Mesodermal cell (in vitro differentiated cells): ENCODE measurements at regions not wholly inside any gene's neighbourhood (a gene's known extent, or its start where the extent isn't known, plus 50 kb on each side); places are given as distances from the start of the nearest gene placed in this dataset.

Experiments used
- H3K27ac ChIP-seq: 2 replicates; pipeline ENCODE4 v1.7.0; 2013; ENCODE audit warnings: mild to moderate bottlenecking, low read depth, low read length, moderate library complexity; ENCODE audit not compliant: severe bottlenecking
- H3K36me3 ChIP-seq: 2 replicates; pipeline ENCODE4 v1.7.1; 2013; ENCODE audit warnings: mild to moderate bottlenecking, low read length, moderate library complexity; ENCODE audit not compliant: control insufficient read depth, insufficient read depth
- H3K4me1 ChIP-seq: one replicate; pipeline ENCODE4 v1.7.1; 2013; ENCODE audit warnings: mild to moderate bottlenecking, low read length; ENCODE audit not compliant: insufficient read depth, control insufficient read depth, poor library complexity, severe bottlenecking
- H3K4me3 ChIP-seq: 2 replicates; pipeline ENCODE4 v1.7.0; 2013; ENCODE audit warnings: low read length, control low read depth, mild to moderate bottlenecking; ENCODE audit not compliant: insufficient read depth, poor library complexity, severe bottlenecking; ENCODE audit errors: extremely low read depth
- H3K9me3 ChIP-seq: 2 replicates; pipeline ENCODE4 v1.7.1; 2013; ENCODE audit warnings: mild to moderate bottlenecking, low read length, moderate library complexity; ENCODE audit not compliant: control insufficient read depth
- WGBS, 2 experiments: methylation state at CpG; one replicate each; pipeline ENCODE4 v1.1.5; 2013; ENCODE audit warnings: missing lambda C conversion rate in 2 of 2; ENCODE audit not compliant: insufficient coverage in 2 of 2; 5-methylcytosine and 5-hydroxymethylcytosine counted together

DNA sequence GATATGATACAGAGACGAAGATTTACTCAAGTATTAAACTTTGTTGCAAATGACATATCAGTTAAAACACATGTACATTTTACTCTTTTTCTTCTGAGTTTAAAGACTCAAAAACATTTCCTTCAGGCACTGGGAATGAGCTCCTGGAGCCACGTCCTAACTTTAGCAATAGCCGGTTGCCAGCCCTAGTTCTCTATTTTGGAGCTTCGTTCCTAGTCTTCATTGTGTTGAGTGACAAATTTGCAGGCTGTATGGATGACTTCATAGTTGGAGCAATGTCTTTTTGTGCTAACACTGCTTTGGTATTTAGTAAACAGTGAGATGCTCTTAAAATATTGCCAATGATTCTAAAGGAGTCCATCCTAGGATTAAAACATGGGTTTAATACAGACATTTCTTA is 190.9 kb downstream of the FAT4 start:
- WGBS, 2 experiments = 100% methylated on average over 2 of the region's 4 CpGs; no CpG with 5 or more reads in 1 of the 2 experiments
- no peaks in the 10 kb centered on the region for H3K36me3 ChIP-seq
- no peak overlapping the region for H3K27ac ChIP-seq
- H3K9me3 ChIP-seq = no peaks in the 10 kb centered on the region
- no peak overlapping the region for H3K4me3 ChIP-seq
- H3K4me1 ChIP-seq = no peaks in the 10 kb centered on the region

DNA sequence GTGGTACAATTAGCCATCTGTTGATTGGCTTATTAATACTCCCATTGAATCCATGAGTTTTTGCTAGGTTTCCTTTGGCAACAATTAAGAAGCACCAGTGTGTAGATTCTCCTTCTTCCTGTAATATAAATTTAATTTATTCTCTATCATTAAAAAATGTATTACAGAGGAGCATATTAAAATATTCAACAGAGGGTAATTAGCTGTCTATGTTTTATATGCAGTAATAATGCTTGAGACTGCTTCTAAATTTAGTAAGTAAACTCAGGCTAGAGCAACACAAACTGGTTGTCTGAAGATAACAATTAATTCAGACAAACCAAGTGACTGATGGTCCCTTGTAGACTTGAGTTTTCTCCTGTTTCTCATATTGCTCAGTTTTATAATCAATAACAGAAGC is 192.4 kb downstream of the FAT4 start:
- Histone ChIP-seq H3K4me3 (no peak overlapping the region), H3K27ac (no peak overlapping the region), H3K4me1 (no peaks in the 10 kb centered on the region), H3K36me3 (no peaks in the 10 kb centered on the region), H3K9me3 (no peaks in the 10 kb centered on the region)

- Histone ChIP-seq H3K4me1 (no peaks in the 10 kb centered on the region), H3K4me3 (no peak overlapping the region), H3K9me3 (no peaks in the 10 kb centered on the region), H3K27ac (no peak overlapping the region), H3K36me3 (no peaks in the 10 kb centered on the region)
- 75 to 80% methylated on average over 3 of the region's 3 CpGs for WGBS, 2 experiments
Observed at GRCh38 chr4:125511715-125512114, 197.0 kb downstream of the FAT4 start.

GRCh38 chr4:125515016-125515415 is 200.3 kb downstream of the FAT4 start:
- Histone ChIP-seq H3K27ac (no peak overlapping the region), H3K4me3 (no peak overlapping the region), H3K4me1 (no peaks in the 10 kb centered on the region), H3K9me3 (no peaks in the 10 kb centered on the region), H3K36me3 (no peaks in the 10 kb centered on the region)
- 90% methylated on average over 1 of the region's 1 CpG; no CpG with 5 or more reads in 1 of the 2 experiments for WGBS, 2 experiments

- Histone ChIP-seq H3K36me3 (no peaks in the 10 kb centered on the region), H3K9me3 (no peaks in the 10 kb centered on the region), H3K27ac (no peak overlapping the region), H3K4me1 (peaks cover 3% of the 10 kb centered on the region), H3K4me3 (no peak overlapping the region)
- WGBS, 2 experiments = no CpG with 5 or more reads among the region's 2 CpGs
Observed at GRCh38 chr4:125517831-125518230, 203.1 kb downstream of the FAT4 start.

GRCh38 chr4:125518281-125518680 is 203.5 kb downstream of the FAT4 start:
- no CpG with 5 or more reads among the region's 1 CpG for WGBS, 2 experiments
- H3K4me3 ChIP-seq = no peak overlapping the region
- no peak overlapping the region for H3K27ac ChIP-seq
- H3K36me3 ChIP-seq = no peaks in the 10 kb centered on the region
- H3K9me3 ChIP-seq = no peaks in the 10 kb centered on the region
- H3K4me1 ChIP-seq = peaks cover 3% of the 10 kb centered on the region

DNA sequence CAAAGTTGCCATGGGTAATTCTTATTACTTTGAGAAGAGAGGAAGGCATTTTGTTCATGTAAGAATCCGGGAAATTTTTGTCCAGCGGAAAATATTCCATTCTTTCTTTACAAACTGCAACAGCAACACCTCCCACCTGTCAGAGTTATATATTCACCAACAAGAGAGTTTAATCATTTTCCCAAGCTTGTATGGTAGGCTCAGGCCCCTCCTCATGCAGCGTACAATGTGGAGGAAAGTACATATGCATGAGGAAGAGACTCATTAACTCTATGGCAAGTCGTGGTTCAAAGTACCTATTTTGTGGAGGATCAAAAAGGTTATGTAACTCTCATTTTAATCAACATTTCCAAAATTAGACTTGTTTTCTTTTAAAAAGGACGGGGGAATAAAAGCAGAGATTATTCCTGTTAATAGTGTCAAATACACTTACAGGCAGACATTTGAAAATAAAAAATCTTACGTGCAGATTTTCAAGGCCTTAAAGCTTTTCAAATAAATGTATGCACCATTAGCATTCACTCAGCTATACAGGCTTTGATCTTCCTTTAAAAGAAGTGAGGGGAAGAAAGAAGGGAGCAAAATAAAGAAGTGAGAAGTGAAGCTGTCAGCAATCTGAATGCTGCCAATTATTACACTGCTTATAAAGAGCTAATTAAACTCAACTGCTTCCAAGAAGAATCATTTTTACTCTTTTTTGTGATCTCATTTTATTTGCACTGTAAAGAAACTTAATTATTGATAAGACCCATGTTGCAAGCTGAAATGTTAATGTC is 204.8 kb downstream of the FAT4 start:
- Histone ChIP-seq H3K27ac (peak overlapping the region; percentile 44), H3K4me1 (peaks cover 3% of the 10 kb centered on the region), H3K36me3 (no peaks in the 10 kb centered on the region), H3K4me3 (no peak overlapping the region), H3K9me3 (no peaks in the 10 kb centered on the region)
- WGBS, 2 experiments = no CpG with 5 or more reads among the region's 6 CpGs

DNA sequence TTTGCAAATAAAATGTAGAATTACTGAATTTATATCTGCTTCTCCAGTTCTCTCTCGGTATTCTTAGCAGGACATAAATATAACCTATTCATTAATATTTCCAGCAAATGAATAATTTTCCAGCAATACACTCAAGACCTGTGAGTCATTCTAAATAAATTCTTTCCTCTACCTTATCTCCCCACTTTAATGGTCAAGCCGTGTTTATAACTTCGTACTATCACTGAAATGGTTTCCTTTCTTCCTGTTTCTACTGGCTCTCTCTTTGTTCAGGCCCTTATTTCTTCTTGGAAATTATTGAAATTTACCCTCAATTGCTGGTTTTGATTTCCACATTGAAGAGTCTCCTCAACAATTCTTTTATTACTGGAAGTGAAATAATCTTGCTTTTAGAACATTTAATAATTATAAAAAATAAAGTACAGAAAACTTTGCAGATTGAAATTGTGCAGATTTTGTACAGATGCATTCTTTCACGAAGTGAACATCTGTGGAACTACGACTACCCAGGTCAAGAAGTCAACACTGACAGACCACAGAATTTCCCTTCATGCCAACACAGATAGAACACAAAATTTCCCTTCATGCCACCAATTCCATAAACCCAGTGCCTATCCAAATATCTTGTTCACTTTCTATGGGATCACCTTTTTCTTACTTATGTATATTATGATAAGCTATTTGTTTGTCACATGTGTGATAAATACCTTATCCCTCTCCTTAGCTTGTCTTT is 205.7 kb downstream of the FAT4 start:
- 90 to 94% methylated on average over 5 of the region's 5 CpGs for WGBS, 2 experiments
- H3K4me1 ChIP-seq = peaks cover 3% of the 10 kb centered on the region
- H3K9me3 ChIP-seq = no peaks in the 10 kb centered on the region
- H3K27ac ChIP-seq = peak overlapping the region; percentile 44
- H3K36me3 ChIP-seq = no peaks in the 10 kb centered on the region
- no peak overlapping the region for H3K4me3 ChIP-seq

GRCh38 chr4:125522588-125522987 is 207.8 kb downstream of the FAT4 start:
- Histone ChIP-seq H3K36me3 (no peaks in the 10 kb centered on the region), H3K4me3 (no peak overlapping the region), H3K4me1 (peaks cover 3% of the 10 kb centered on the region), H3K9me3 (no peaks in the 10 kb centered on the region), H3K27ac (no peak overlapping the region)
- 88 to 94% methylated on average over 5 to 8 of the region's 9 CpGs for WGBS, 2 experiments

GRCh38 chr4:125522992-125523391 is 208.2 kb downstream of the FAT4 start:
- no peak overlapping the region for H3K4me3 ChIP-seq
- no peaks in the 10 kb centered on the region for H3K36me3 ChIP-seq
- WGBS, 2 experiments = 88 to 90% methylated on average over 7 to 8 of the region's 10 CpGs
- H3K9me3 ChIP-seq = no peaks in the 10 kb centered on the region
- no peak overlapping the region for H3K27ac ChIP-seq
- H3K4me1 ChIP-seq = peaks cover 3% of the 10 kb centered on the region

GRCh38 chr4:125526420-125526819 is 211.7 kb downstream of the FAT4 start:
- H3K27ac ChIP-seq = no peak overlapping the region
- H3K9me3 ChIP-seq = no peaks in the 10 kb centered on the region
- WGBS, 2 experiments = 90 to 94% methylated on average over 2 of the region's 2 CpGs
- no peaks in the 10 kb centered on the region for H3K36me3 ChIP-seq
- no peaks in the 10 kb centered on the region for H3K4me1 ChIP-seq
- no peak overlapping the region for H3K4me3 ChIP-seq
